ENCODE measurements at regions not wholly inside any gene's neighbourhood (a gene's known extent, or its start where the extent isn't known, plus 50 kb on each side); places are given as distances from the start of the nearest gene placed in this dataset.

DNA sequence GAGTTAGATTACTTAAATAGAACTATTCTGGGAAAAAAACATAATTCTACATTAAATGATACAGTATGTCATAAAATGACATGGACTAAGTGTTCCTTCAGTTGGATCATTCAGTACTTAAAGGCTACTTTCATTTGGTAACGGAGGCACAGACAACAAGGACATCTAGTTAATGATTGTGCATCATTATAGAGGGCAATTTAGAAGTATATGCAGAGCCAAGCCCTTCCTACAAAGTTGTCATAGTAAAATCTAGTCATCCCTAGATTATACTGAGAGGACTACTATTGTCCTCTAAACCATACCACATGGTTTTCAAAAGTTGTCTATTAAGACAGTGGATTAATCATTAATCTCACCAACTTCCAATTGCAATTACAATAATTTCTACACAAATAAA lies 53.9 kb upstream of the STXBP5 start:
- TF ChIP-seq, protein P1, sequence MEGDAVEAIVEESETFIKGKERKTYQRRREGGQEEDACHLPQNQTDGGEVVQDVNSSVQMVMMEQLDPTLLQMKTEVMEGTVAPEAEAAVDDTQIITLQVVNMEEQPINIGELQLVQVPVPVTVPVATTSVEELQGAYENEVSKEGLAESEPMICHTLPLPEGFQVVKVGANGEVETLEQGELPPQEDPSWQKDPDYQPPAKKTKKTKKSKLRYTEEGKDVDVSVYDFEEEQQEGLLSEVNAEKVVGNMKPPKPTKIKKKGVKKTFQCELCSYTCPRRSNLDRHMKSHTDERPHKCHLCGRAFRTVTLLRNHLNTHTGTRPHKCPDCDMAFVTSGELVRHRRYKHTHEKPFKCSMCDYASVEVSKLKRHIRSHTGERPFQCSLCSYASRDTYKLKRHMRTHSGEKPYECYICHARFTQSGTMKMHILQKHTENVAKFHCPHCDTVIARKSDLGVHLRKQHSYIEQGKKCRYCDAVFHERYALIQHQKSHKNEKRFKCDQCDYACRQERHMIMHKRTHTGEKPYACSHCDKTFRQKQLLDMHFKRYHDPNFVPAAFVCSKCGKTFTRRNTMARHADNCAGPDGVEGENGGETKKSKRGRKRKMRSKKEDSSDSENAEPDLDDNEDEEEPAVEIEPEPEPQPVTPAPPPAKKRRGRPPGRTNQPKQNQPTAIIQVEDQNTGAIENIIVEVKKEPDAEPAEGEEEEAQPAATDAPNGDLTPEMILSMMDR (IDR thresholded peaks at IDR 0.05; ENCODE audit: low read depth, low read length) = no peak
- TF ChIP-seq POLR2A (IDR thresholded peaks at IDR 0.05; ENCODE audit: extremely low read depth, insufficient read length) = no peak
